HG02870 (cell line): ENCODE measurements at regions not wholly inside any gene's neighbourhood (a gene's known extent, or its start where the extent isn't known, plus 50 kb on each side); places are given as distances from the start of the nearest gene placed in this dataset.
"Not testable (repeated sequence)": the region's sequence is repeated elsewhere in the genome, so short reads cannot be mapped to it uniquely, and the experiment has no call there.

Experiments
- ATAC-seq: cut with Tn5 transposase; IDR thresholded peaks from one replicate; pipeline ENCODE4 v1.9.1; 2021; ENCODE audit warnings: mild to moderate bottlenecking, moderate library complexity; ENCODE audit not compliant: unreplicated experiment

GRCh38 chr21:20201323-20201722, 796.9 kb upstream of the NCAM2 start:
- not testable (repeated sequence) for ATAC-seq

DNA sequence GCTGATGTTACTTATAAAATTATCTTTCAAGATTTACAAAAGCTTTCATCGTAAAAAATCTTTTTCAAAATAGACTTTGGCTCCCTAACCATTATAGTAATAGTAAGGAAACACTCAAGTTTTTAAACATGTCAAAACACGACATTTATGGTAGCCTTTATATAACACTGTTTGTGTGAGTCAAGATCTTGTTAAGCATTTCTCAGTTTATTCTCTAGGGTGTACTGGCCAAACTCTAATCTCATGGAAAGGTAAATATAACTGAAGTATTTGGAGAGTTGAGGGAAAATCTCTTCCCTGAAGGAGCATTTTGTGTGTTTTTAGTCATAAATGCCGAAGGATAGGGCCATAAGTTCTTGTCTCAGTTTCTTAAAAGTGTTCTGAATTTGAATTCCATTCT, 790.9 kb upstream of the NCAM2 start:
- no peak for ATAC-seq

- no peak for ATAC-seq
These were observed 782.2 kb upstream of the NCAM2 start for GRCh38 chr21:20215959-20216358.

- ATAC-seq, result no peak
These were observed 777.6 kb upstream of the NCAM2 start for GRCh38 chr21:20220586-20220985.

DNA sequence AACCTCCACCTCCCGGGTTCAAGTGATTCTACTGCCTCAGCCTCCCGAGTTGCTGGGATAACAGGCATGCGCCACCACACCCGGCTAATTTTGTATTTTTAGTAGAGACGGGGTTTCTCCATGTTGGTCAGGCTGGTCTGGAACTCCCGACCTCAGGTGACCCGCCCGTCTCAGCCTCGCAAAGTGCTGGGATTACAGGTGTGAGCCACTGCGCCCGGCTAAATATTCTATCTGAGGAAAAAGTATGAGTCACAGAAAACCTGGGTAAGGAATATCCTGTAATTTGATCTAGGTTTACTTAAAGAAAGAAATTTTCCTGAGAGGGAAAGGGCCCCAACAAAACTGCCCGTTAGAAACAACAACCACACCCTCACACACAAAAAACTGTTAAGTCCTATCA, 776.2 kb upstream of the NCAM2 start:
- ATAC-seq, result not testable (repeated sequence)

GRCh38 chr21:20236649-20237048, 761.6 kb upstream of the NCAM2 start:
- not testable (repeated sequence) for ATAC-seq

GRCh38 chr21:20249401-20249800, 748.8 kb upstream of the NCAM2 start:
- ATAC-seq, result no peak

DNA sequence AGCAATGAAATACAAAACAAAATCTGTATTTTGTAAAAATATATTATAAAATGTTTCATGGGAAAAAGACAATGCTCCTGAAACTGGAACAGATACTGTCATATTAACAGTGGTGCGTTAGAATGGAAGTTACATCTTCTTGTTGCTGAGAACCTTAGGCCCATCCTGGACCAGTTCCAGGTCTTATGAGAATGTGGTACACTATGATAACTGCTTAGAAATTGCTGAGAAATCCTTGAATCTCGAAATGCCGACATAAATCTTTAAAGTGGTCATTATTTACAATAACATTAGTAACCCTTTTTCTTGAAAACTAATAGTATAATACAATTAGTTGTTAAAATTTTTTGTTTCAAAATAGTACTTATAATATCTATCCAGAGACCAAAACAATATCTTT, 747.9 kb upstream of the NCAM2 start:
- no peak for ATAC-seq

- ATAC-seq, result no peak
These were observed 744.9 kb upstream of the NCAM2 start for GRCh38 chr21:20253261-20253660.

DNA sequence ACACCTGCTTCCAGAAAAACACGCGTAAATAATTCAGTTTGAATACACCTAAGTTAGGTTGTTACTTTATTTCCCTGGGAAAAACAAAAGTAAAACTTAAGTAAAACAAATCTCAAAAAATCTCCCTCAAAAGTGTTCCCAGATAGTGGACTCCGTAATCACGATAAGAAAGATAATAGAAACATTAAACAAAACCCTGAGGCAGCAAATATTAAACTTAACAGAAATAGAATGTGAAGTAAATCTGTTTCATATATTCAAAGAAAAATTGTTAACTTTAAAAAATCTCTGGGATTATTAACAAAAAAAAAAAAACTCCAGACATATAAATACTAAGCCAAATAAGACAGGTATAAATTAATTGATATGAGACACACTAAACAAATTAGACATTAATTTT, 743.2 kb upstream of the NCAM2 start:
- no peak for ATAC-seq

DNA sequence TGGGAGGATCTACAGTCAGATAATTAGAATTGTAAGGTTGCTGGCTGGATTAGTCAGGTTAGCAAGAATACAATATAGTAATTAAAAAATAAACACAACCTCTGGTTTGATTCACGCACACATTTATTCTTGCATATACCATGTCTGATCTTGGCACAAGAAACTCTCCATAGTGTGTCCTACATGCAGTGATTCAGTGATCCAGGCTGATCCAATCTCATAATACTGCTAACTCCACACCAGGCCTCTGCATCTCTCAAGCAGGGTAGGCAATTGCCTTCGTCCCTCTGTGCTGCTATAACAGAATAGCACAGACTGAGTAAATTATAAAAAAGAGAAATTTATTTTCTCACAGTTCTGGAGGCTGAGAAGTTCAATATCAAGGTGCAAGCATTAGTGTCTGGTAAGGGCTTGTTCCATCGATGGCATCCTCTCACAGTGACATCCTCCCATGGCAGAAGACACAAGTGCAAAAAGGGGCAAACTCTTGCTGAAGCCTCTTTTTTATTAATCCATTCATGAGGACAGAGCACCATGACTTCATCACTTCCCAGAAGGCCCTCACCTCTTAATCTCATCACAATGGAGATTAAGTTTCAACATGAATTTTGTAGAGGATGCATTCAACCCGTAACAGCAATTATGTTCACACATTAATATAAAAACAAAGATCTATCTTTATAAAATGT, 741.0 kb upstream of the NCAM2 start:
- ATAC-seq, result no peak

GRCh38 chr21:20258542-20258941, 739.7 kb upstream of the NCAM2 start:
- no peak for ATAC-seq

DNA sequence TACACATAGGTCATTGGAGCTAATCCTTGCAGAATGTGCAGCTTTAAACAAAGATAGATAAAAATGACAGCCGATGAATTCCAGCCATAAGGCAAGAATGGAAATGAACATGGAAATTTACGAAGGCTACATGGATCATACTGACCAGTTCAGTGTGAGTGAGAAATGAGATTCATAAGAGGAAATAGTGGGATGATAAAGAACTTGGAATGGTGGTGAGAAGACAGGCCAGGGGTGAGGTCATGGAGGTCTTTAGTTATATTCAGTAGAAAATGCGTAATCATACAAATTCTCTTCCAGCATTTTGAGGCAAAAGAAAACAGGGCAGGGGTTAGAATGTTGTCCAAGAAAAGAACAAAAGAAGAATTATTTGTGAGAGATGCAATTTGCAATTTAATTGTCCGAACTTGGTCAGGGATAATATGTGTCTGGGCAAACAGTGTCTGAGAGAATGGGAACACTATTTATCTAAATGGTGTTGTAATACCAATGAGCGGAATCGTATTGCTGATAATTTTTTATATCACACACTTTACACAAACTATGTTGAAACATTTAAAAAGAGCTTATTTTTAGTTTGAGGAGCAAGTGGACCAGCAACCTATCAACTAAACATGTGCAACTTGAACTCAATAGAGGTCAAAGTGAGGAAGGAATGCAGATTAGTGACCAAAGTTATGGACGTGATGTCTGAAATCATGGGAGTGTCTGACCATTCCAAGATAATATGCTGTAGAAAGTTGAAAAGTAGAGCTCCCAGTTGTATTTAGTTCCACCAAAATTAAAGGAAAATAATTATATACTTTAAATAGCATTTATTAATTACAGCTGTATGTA, 739.0 kb upstream of the NCAM2 start:
- ATAC-seq, result no peak

GRCh38 chr21:20260124-20260523, 738.1 kb upstream of the NCAM2 start:
- ATAC-seq, result no peak

- ATAC-seq, result no peak
These were observed 736.8 kb upstream of the NCAM2 start for GRCh38 chr21:20261364-20261763.

GRCh38 chr21:20265707-20266440, 732.3 kb upstream of the NCAM2 start:
- ATAC-seq, result no peak

DNA sequence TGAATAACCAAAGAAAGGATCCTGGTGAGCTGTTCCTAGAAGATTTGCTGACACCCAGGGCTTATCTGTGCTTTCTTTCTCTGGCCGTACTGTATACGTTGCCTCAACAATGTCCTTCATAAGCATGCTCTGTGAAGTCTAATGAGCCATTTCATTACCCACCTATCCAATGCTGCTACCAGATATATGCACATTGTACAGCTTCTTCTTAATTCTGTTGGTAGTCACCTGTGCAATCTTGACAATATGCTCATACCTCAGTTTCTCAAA, 731.8 kb upstream of the NCAM2 start:
- no peak for ATAC-seq

- no peak for ATAC-seq
These were observed 727.7 kb upstream of the NCAM2 start for GRCh38 chr21:20270365-20271055.

GRCh38 chr21:20272791-20273362, 725.3 kb upstream of the NCAM2 start:
- no peak for ATAC-seq

DNA sequence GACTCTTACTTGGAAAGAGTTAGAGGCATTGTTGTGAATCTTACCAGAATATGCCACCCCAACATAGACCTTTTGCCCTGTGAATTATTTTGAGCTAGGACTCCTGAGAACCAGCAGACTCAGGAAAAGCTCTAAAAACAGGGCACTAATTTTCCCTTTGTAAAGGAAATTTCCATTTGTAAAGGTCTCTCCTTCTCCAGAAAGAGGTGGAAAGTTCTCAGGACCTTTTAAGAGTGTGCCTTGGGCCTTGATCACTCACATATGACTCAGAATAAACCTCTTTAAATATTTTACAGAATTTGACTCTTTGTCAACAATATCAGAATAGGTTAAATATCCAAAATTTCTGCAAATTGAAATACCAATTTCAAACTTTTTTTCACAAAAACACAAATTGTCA, 721.8 kb upstream of the NCAM2 start:
- no peak for ATAC-seq

DNA sequence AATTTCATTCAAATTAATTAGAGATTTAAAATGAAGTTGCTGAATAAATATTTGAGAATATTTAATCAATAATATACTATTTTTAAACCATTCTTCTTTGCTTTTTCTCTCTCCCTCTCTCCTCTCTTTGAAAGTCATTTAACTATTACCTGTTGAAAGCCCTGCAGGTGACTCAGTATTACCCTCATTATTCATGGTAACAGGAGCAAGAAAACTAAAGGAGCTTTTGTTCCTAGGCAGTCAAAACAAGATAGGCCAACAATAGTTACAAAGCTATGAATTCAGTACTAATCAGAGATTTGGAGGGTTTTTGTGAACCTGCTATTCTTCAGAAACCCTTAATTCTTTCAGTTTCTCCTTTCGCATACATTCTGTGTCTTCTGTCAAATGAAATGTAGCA, 721.3 kb upstream of the NCAM2 start:
- no peak for ATAC-seq
